PC-9 (cell line): ENCODE measurements at regions not wholly inside any gene's neighbourhood (a gene's known extent, or its start where the extent isn't known, plus 50 kb on each side); places are given as distances from the start of the nearest gene placed in this dataset.

Experiments
- BruUV-seq: library from RNA; stranded (reverse); fragments of 400-500 nt; replicated peaks from 2 replicates; lab custom pipeline; 2021; lab: Mats Ljungman, UMichigan
- CTCF ChIA-PET: fragments of 300-600 bp; sonication (Branson Sonifier 250); formaldehyde crosslinking; loops from one replicate; lab custom pipeline; 2022; ENCODE audit warnings: antibody characterized with exemption; lab: Charles Lee
- POLR2A ChIA-PET: fragments of 300-600 bp; sonication (Branson Sonifier 250); formaldehyde crosslinking; loops from one replicate; lab custom pipeline; 2022; ENCODE audit warnings: antibody characterized with exemption; ENCODE audit not compliant: unreplicated experiment; lab: Charles Lee
- DNase-seq, 2 experiments: peaks; one replicate each; pipeline versions ENCODE4 v3.0.0 to v3.0.0-alpha.2; 2015 to 2022; ENCODE audit warnings: mixed read lengths in 1 of 2
- H2AFZ ChIP-seq: fragments of 200-600 bp; sonication (generic); 2 replicates; pipeline ENCODE4 v1.8.1; 2017; ENCODE audit warnings: antibody characterized with exemption
- H3F3A ChIP-seq: fragments of 200-600 bp; sonication (generic); 2 replicates; pipeline ENCODE4 v1.8.1; 2017; ENCODE audit warnings: antibody characterized with exemption, mild to moderate bottlenecking, low read depth; ENCODE audit not compliant: insufficient read depth
- H3K27ac ChIP-seq: fragments of 200-600 bp; sonication (generic); 2 replicates; pipeline ENCODE4 v1.6.1; 2016; ENCODE audit warnings: mixed run types
- H3K27me3 ChIP-seq: fragments of 200-600 bp; sonication (generic); 2 replicates; pipeline ENCODE4 v1.6.1; 2016; ENCODE audit warnings: low read depth, mixed run types; ENCODE audit not compliant: insufficient read depth
- H3K36me3 ChIP-seq: fragments of 200-600 bp; sonication (generic); 2 replicates; pipeline ENCODE4 v1.6.1; 2016; ENCODE audit warnings: low read depth, mixed run types
- H3K4me1 ChIP-seq: fragments of 200-600 bp; sonication (generic); replicated peaks from 2 replicates; pipeline ENCODE4 v1.6.1; 2016; ENCODE audit warnings: mixed run types; ENCODE audit not compliant: insufficient read depth
- H3K4me2 ChIP-seq: fragments of 200-600 bp; sonication (generic); 2 replicates; pipeline ENCODE4 v1.6.1; 2017; ENCODE audit warnings: mixed run types
- H3K4me3 ChIP-seq: fragments of 200-600 bp; sonication (generic); 2 replicates; pipeline ENCODE4 v1.6.1; 2016; ENCODE audit warnings: mixed run types
- H3K79me2 ChIP-seq: fragments of 200-600 bp; sonication (generic); 2 replicates; pipeline ENCODE4 v1.6.1; 2017; ENCODE audit warnings: low read depth, mixed run types
- H3K9me2 ChIP-seq: fragments of 200-600 bp; sonication (generic); 2 replicates; pipeline ENCODE4 v1.8.1; 2017; ENCODE audit warnings: mild to moderate bottlenecking; ENCODE audit not compliant: insufficient read depth
- H3K9me3 ChIP-seq: fragments of 200-600 bp; sonication (generic); 2 replicates; pipeline ENCODE4 v1.8.1; 2016; ENCODE audit warnings: low read depth; ENCODE audit not compliant: insufficient read depth
- H4K20me1 ChIP-seq: fragments of 200-600 bp; sonication (generic); 2 replicates; pipeline ENCODE4 v1.8.1; 2017; ENCODE audit not compliant: insufficient read depth
- CTCF ChIP-seq: fragments of 200-600 bp; sonication (generic); conservative IDR thresholded peaks from 2 replicates; pipeline ENCODE4 v1.6.1; 2017; ENCODE audit warnings: mixed run types, antibody characterized with exemption, mild to moderate bottlenecking, moderate library complexity
- EZH2 ChIP-seq: fragments of 200-600 bp; sonication (generic); IDR thresholded peaks from 2 replicates; pipeline ENCODE4 v1.8.0; 2017; ENCODE audit warnings: antibody characterized with exemption, low read depth
- intact Hi-C: fragments of 100-400 bp; cut with micrococcal nuclease; formaldehyde crosslinking; loops from one replicate; pipeline ENCODE4 v1.10.0; 2022; ENCODE audit not compliant: unreplicated experiment

GRCh38 chr7:53095731-53096501, 60.5 kb downstream of the POM121L12 start:
- Histone ChIP-seq H3K4me1 (no peaks in the 10 kb centered on the region), H3K79me2 (no peaks in the 10 kb centered on the region), H3K4me3 (no peak overlapping the region), H4K20me1 (no peaks in the 10 kb centered on the region), H3K27me3 (no peaks in the 10 kb centered on the region), H3K4me2 (no peak overlapping the region), H3K27ac (no peak overlapping the region), H3K9me2 (no peaks in the 10 kb centered on the region), H3K9me3 (no peaks in the 10 kb centered on the region), H2AFZ (no peak overlapping the region), H3F3A (no peaks in the 10 kb centered on the region), H3K36me3 (no peaks in the 10 kb centered on the region)
- ChIA-PET CTCF (no interaction called here), POLR2A (no interaction called here)
- intact Hi-C loops, result no loop called here
- TF ChIP-seq CTCF, result no peak
- TF ChIP-seq EZH2, result no peak
- no peak for DNase-seq
- no TSS peak for BruUV-seq

GRCh38 chr7:53100091-53100490, 64.7 kb downstream of the POM121L12 start:
- Histone ChIP-seq H3K27me3 (peaks cover 4% of the 10 kb centered on the region; the same call in 1 of the 2 replicates), H4K20me1 (no peaks in the 10 kb centered on the region), H3K27ac (no peak overlapping the region), H3F3A (no peaks in the 10 kb centered on the region), H3K9me2 (no peaks in the 10 kb centered on the region), H3K4me3 (no peak overlapping the region), H3K36me3 (no peaks in the 10 kb centered on the region), H3K4me2 (no peak overlapping the region), H3K79me2 (no peaks in the 10 kb centered on the region), H3K9me3 (no peaks in the 10 kb centered on the region), H3K4me1 (no peaks in the 10 kb centered on the region), H2AFZ (no peak overlapping the region)
- no peak for DNase-seq
- intact Hi-C loops, result no loop called here
- no TSS peak for BruUV-seq
- ChIA-PET CTCF (no interaction called here), POLR2A (no interaction called here)
- no peak for TF ChIP-seq CTCF

- ChIA-PET POLR2A (no interaction called here), CTCF (no interaction called here)
Observed at GRCh38 chr7:53101026-53101425, 65.6 kb downstream of the POM121L12 start.

More at GRCh38 chr7:53101026-53101425, 65.6 kb downstream of the POM121L12 start:
- H4K20me1 ChIP-seq, result no peaks in the 10 kb centered on the region
- no peaks in the 10 kb centered on the region for H3K4me1 ChIP-seq
- H3K4me3 ChIP-seq, result no peak overlapping the region
- no peak for DNase-seq
- no peaks in the 10 kb centered on the region for H3K9me3 ChIP-seq
- no peaks in the 10 kb centered on the region for H3K79me2 ChIP-seq
- no peaks in the 10 kb centered on the region for H3K36me3 ChIP-seq
- H3K9me2 ChIP-seq, result no peaks in the 10 kb centered on the region
- intact Hi-C loops, result no loop called here
- peaks cover 4% of the 10 kb centered on the region; the same call in 1 of the 2 replicates for H3K27me3 ChIP-seq
- H3F3A ChIP-seq, result no peaks in the 10 kb centered on the region
- no peak for TF ChIP-seq CTCF
- TF ChIP-seq EZH2, result no peak
- no peak overlapping the region for H3K4me2 ChIP-seq
- no peak overlapping the region for H3K27ac ChIP-seq
- BruUV-seq, result no TSS peak
- H2AFZ ChIP-seq, result no peak overlapping the region
